ENCODE measurements at regions not wholly inside any gene's neighbourhood (a gene's known extent, or its start where the extent isn't known, plus 50 kb on each side); places are given as distances from the start of the nearest gene placed in this dataset.

DNA sequence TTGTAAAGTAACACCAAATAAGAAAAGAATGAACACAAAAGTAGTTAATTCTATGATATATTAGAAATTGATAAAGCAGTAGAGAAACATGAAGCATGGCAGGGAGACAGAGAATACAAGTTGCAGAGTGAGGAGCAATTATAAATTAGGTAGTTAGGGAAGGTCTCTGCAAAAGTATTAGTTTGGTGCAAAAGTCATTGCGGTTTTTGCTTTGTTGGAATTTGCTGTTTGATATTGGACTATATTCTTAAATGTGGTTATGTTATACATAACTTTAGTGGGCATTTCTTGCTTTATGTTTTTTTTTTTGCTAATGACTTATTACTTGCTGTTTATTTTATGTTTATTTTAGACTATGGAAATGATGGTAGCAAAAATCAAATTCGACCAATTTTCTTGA, 402.2 kb downstream of the SFMBT2 start:
- no CpG with 5 or more reads among the region's 2 CpGs for WGBS (ENCODE audit: extremely low coverage, insufficient read length, low lambda C conversion rate)
- H2BK20ac ChIP-seq (ENCODE audit: low read depth, low read length, poor library complexity, severe bottlenecking), result no peak overlapping the region
- peaks cover 0 to 2% of the 10 kb centered on the region in 2 experiments; a peak in 2 of 4 replicates for H3K4me1 Mint-ChIP-seq

More for the DNA sequence above, 402.2 kb downstream of the SFMBT2 start:
- Histone ChIP-seq H2BK12ac (ENCODE audit: insufficient read length, low read depth, low read length) (no peak overlapping the region), H3K4ac (ENCODE audit: low read depth, low read length) (no peak overlapping the region), H3K27me3 (ENCODE audit: insufficient read depth, low read length) (no peaks in the 10 kb centered on the region; the same call in 1 of the 2 replicates), H3K23ac (ENCODE audit: insufficient read length, low read depth, low read length) (no peak overlapping the region), H3K9me3 (ENCODE audit: control insufficient read depth, low read depth, low read length) (no peaks in the 10 kb centered on the region), H2BK120ac (ENCODE audit: low read depth, low read length, poor library complexity, severe bottlenecking) (no peak overlapping the region), H3K18ac (ENCODE audit: insufficient read length, low read depth, low read length) (no peak overlapping the region), H3K79me2 (ENCODE audit: insufficient read depth, low read length) (no peaks in the 10 kb centered on the region), H4K5ac (ENCODE audit: insufficient read length, low read depth, low read length) (no peak overlapping the region), H2AK5ac (ENCODE audit: insufficient read length, low read length) (no peak overlapping the region), H3K27ac (ENCODE audit: insufficient read length, low read depth, low read length) (no peak overlapping the region), H3K9ac (ENCODE audit: extremely low read depth, insufficient read length, low read length) (no peak overlapping the region), H4K8ac (replicated peaks; ENCODE audit: insufficient read length, low read depth, low read length) (no peak overlapping the region), H3K56ac (ENCODE audit: insufficient read length, low read depth, low read length) (no peak overlapping the region), H4K91ac (ENCODE audit: insufficient read length, low read depth, low read length) (no peak overlapping the region), H3T11ph (ENCODE audit: low read length) (no peak overlapping the region), H2BK5ac (ENCODE audit: insufficient read length, low read length) (no peak overlapping the region), H3K23me2 (ENCODE audit: insufficient read length, low read depth, low read length, poor library complexity, severe bottlenecking) (no peaks in the 10 kb centered on the region), H3K4me1 (ENCODE audit: insufficient read depth, low read length) (no peaks in the 10 kb centered on the region), H3K79me1 (ENCODE audit: insufficient read depth, low read depth, low read length, poor library complexity, severe bottlenecking) (no peaks in the 10 kb centered on the region), H3K14ac (ENCODE audit: insufficient read depth, low read length) (no peak overlapping the region), H2AFZ (ENCODE audit: low read length) (no peak overlapping the region), H3K4me2 (ENCODE audit: insufficient read depth, insufficient read length, low read length) (no peak overlapping the region), H4K20me1 (ENCODE audit: control insufficient read depth, insufficient read depth, insufficient read length) (no peaks in the 10 kb centered on the region), H2BK15ac (ENCODE audit: low read depth, low read length) (no peak overlapping the region)
- no peak for DNase-seq
- Mint-ChIP-seq H3K4me3 (no peak overlapping the region), H3K27me3 (ENCODE audit: low read depth) (0 out of 2 replicates have a peak, but pooled peaks cover 4% of the 10 kb centered on the region), H3K9me3 (no peaks in the 10 kb centered on the region), H3K27ac (no peak overlapping the region), H3K36me3 (ENCODE audit: insufficient read depth in 1 of 3, low read depth in 3 of 3) (no peaks in the 10 kb centered on the region; a peak in 1 of 7 replicates)
- no peak for TF ChIP-seq CTCF (conservative IDR thresholded peaks at IDR 0.05)

Data from H9 (cell line).